ENCODE measurements at regions not wholly inside any gene's neighbourhood (a gene's known extent, or its start where the extent isn't known, plus 50 kb on each side); places are given as distances from the start of the nearest gene placed in this dataset.

DNA sequence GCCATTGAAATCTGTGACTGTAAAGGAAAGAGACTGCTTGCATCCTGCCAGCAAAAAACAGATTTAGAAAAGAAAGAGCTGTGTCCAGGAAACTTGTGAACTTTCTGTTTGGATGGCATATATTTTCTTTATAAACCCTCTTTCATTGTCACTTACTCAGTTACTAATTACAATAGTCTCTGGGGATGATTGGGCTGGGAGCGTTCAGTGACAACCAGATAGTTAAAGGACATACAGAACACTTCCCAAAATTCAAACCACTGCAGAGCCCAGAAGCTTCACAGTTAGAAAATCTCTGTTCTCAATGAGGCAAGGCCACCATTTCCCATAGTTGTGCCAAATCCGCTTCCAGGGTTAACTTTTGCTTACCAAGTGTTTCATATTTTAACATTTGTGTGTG is 98.6 kb upstream of the TAB2 start:
- no peak for DNase-seq

GRCh38 chr6:149220882-149221773 is 96.4 kb upstream of the TAB2 start:
- no peak for DNase-seq

DNA sequence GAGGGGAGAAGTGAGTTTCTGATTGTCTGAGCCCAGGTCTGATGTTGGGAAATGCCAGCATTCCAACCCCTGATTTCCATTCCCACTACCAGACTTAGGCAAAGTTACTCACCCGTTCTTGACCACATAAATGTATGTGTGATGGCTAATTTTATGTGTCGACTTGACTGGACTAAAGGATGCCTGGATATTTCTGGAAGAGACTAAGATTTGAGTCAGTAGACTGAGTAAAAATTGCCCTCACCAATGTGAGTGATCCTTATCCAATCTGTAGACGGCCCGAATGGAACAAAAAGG is 95.8 kb upstream of the TAB2 start:
- DNase-seq = no peak

GRCh38 chr6:149223120-149223903 is 94.2 kb upstream of the TAB2 start:
- no peak for DNase-seq

- no peak for DNase-seq
Measured at GRCh38 chr6:149223904-149224351, 93.6 kb upstream of the TAB2 start.

DNA sequence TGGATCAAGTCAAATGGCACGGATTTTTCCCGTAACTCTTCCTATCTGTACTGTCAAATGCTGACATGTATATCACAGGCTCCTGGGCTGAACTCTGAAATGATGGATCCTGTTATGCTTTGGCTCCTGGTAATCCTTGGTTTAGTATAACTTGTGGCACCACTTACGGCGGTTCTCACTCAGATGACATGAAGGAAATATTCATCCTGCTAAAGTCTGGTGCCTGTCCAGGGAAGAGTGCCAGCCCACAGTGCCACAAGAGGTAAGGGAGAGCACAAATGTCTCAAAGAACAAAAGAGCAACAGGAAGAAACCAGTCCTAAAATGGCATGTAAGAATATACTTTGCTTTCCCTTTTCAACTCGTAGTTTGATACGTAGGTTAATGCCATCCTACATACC is 93.1 kb upstream of the TAB2 start:
- DNase-seq = no peak

DNA sequence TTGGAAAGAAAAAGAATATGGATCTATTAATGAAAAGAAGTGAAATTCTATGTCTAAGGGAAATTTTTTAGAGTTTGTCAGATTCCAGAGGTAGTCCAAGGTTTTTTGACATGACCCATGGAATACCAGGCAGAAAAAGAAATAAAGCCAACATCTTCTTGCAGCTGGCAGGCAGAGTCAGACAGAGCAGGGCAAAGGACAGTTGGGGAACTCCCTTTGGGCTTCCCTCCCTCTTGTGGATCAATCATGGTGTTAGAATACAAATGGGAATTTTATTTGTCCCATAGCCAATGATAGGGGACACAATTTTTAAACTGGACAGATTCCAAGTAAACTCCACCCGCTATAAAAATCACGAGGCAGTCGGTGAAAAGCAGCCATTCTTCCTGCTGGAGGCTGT is 92.1 kb upstream of the TAB2 start:
- DNase-seq = no peak

GRCh38 chr6:149225946-149226345 is 91.6 kb upstream of the TAB2 start:
- DNase-seq = no peak

GRCh38 chr6:149227796-149228195 is 89.7 kb upstream of the TAB2 start:
- no peak for DNase-seq

GRCh38 chr6:149228311-149228955 is 89.1 kb upstream of the TAB2 start:
- no peak for DNase-seq

DNA sequence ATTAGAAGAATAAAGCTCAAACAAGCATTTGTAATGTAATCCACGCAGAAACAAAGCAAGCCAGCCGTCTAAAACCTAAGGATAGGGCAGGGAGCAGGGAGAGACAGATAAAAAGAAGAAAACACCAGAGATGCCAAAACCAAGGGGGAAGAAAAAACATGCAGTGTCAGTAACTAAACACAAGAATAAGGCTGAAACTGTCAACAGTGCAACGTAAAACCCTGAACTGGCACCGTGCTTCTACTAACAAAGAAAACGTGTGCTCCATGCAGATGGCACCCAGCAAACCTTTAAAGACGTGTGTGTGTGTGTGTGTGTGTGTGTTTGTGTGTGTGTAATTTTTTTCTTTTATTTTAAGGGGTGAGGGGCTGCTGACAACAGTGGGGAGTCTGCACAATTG is 88.4 kb upstream of the TAB2 start:
- DNase-seq = no peak

GRCh38 chr6:149230712-149231460 is 86.6 kb upstream of the TAB2 start:
- no peak for DNase-seq

GRCh38 chr6:149231778-149232177 is 85.7 kb upstream of the TAB2 start:
- DNase-seq = no peak

- peak; percentile 39 for DNase-seq
Measured at GRCh38 chr6:149233056-149233715, 84.3 kb upstream of the TAB2 start.

- peak; percentile 29 for DNase-seq
Measured at GRCh38 chr6:149234051-149234962, 83.2 kb upstream of the TAB2 start.

- DNase-seq = no peak
Measured at GRCh38 chr6:149235130-149235561, 82.4 kb upstream of the TAB2 start.

DNA sequence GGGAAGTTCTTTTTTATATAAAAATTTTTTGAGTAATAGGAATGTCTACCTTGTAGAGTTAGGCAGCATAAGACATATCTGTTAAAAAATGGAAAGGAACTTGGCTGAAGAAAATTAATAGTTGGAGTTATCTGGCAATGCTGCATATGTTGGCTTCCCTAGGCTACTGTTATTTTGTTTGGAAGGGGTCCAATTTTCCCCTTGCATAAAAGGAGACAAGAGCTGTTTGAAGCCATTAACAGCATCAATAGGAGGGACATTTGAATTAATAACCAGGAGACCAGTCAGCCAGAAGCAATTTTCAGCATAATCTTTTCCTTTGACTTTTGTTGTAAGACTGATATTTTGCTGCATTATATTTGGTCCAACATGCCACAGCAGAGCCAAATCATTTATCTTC is 80.9 kb upstream of the TAB2 start:
- DNase-seq = no peak

GRCh38 chr6:149237464-149237863 is 80.0 kb upstream of the TAB2 start:
- DNase-seq = no peak

DNA sequence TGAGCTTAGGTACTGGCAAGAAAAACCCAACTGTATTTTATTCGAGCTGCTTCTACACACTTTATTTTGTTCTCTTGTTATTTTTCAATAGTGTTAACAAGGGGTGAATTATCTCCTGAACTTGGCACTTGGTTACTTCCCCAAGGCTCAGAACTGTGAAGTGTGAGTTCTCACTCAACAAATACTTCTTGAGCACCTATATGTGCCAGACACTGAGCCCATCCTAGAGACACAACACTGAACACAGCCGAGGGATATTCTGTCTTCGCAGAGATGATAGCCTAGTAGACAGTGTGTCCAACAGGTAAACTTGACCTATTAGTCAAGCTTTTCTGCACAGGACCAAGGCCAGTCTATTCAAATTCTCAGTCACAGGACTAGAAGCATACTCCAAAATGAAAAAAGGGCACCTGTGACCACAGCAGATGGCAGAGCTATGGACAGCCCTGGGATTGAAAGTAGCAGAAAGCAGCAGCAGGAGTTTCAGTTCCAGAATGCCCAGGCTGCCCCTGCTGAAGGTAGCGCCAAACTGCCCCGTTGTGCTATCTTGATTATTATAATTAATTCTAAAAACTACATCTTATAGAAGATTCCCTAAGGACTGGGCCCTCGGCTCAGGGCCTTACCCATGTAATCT is 77.8 kb upstream of the TAB2 start:
- no peak for DNase-seq

DNA sequence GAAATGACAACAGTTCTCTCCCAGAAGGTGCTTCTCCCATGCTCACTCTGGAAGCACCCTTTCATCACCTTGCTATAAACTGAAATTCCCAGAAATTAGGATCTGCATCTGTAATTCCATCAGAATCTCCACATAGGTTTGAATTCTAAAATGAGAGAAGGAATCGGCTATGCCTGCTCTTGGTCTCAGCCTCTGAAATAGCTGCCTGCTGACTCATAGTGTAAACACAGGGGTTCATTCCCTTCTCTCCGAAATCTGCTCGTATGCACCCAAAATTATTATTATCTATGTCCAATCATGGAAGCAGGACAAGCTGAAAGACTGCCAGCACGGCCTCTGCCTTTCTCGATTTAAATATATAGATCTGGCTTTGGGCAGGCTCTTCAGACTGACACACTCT is 74.6 kb upstream of the TAB2 start:
- DNase-seq = no peak

DNA sequence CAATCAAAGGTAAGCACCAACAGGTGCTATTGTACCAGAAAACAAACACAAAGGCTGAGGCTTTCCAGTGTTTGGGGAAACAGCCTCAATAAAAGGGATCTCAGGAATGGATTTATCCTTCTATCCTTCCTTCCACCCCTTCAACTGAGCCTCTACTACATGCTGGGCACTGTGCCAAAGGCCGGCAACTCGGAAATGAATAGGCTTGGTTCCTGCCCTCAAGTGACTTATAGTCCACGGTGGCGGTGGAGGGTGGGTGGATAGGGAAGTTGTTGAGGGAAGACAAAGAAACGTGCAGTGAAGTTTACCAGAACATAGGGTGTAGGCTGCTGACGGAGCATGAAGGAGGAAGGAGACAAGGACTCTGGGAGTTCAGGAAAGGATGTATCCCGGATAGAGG is 73.4 kb upstream of the TAB2 start:
- DNase-seq = no peak
